ENCODE measurements at regions not wholly inside any gene's neighbourhood (a gene's known extent, or its start where the extent isn't known, plus 50 kb on each side); places are given as distances from the start of the nearest gene placed in this dataset.

GRCh38 chr2:37774976-37775907, 103.8 kb upstream of the CDC42EP3 start:
- Histone ChIP-seq H3K27me3 (replicated peaks; ENCODE audit: insufficient read depth, low read depth, low read length, poor library complexity) (no peaks in the 10 kb centered on the region), H3K4me1 (ENCODE audit: insufficient read depth, low read length, poor library complexity, severe bottlenecking) (peaks cover 11% of the 10 kb centered on the region), H3K27ac (ENCODE audit: low read depth, low read length, poor library complexity, severe bottlenecking) (no peak overlapping the region), H3K4me3 (ENCODE audit: low read depth, low read length, poor library complexity, severe bottlenecking) (no peak overlapping the region), H3K36me3 (ENCODE audit: insufficient read depth, low read length, poor library complexity, severe bottlenecking) (no peaks in the 10 kb centered on the region), H3K9me3 (ENCODE audit: low read depth, low read length, poor library complexity, severe bottlenecking) (no peaks in the 10 kb centered on the region)
- TF ChIP-seq EZH2 (IDR thresholded peaks at IDR 0.05; ENCODE audit: borderline replicate concordance, low read depth, low read length, poor library complexity, severe bottlenecking): no peak
- TF ChIP-seq CTCF (conservative IDR thresholded peaks at IDR 0.05; ENCODE audit: low read depth, low read length): no peak
- no TSS peak for BruUV-seq (replicated peaks)
- ChIA-PET CTCF (no interaction called here), POLR2A (ENCODE audit: low non-redundant PET) (no interaction called here)
- intact Hi-C loops (cut with micrococcal nuclease; ENCODE audit: unreplicated experiment): no loop called here
- no peak for DNase-seq (ENCODE audit: low spot score)

- intact Hi-C loops (cut with micrococcal nuclease; ENCODE audit: unreplicated experiment): no loop called here
- H3K36me3 ChIP-seq (ENCODE audit: insufficient read depth, low read length, poor library complexity, severe bottlenecking): no peaks in the 10 kb centered on the region
Observed at GRCh38 chr2:37775908-37776250, 104.4 kb upstream of the CDC42EP3 start.

GRCh38 chr2:37776487-37776886, 105.0 kb upstream of the CDC42EP3 start:
- TF ChIP-seq CTCF (conservative IDR thresholded peaks at IDR 0.05; ENCODE audit: low read depth, low read length): no peak
- TF ChIP-seq EZH2 (IDR thresholded peaks at IDR 0.05; ENCODE audit: borderline replicate concordance, low read depth, low read length, poor library complexity, severe bottlenecking): no peak
- Histone ChIP-seq H3K4me3 (ENCODE audit: low read depth, low read length, poor library complexity, severe bottlenecking) (no peak overlapping the region), H3K36me3 (ENCODE audit: insufficient read depth, low read length, poor library complexity, severe bottlenecking) (no peaks in the 10 kb centered on the region), H3K27me3 (replicated peaks; ENCODE audit: insufficient read depth, low read depth, low read length, poor library complexity) (no peaks in the 10 kb centered on the region), H3K4me1 (ENCODE audit: insufficient read depth, low read length, poor library complexity, severe bottlenecking) (peaks cover 11% of the 10 kb centered on the region), H3K27ac (ENCODE audit: low read depth, low read length, poor library complexity, severe bottlenecking) (no peak overlapping the region), H3K9me3 (ENCODE audit: low read depth, low read length, poor library complexity, severe bottlenecking) (no peaks in the 10 kb centered on the region)
- intact Hi-C loops (cut with micrococcal nuclease; ENCODE audit: unreplicated experiment): no loop called here
- ChIA-PET POLR2A (ENCODE audit: low non-redundant PET) (no interaction called here), CTCF (no interaction called here)
- no TSS peak for BruUV-seq (replicated peaks)
- no peak for DNase-seq (ENCODE audit: low spot score)

More at GRCh38 chr2:37775908-37776250, 104.4 kb upstream of the CDC42EP3 start:
- H3K27ac ChIP-seq (ENCODE audit: low read depth, low read length, poor library complexity, severe bottlenecking): no peak overlapping the region
- no TSS peak for BruUV-seq (replicated peaks)
- peaks cover 11% of the 10 kb centered on the region for H3K4me1 ChIP-seq (ENCODE audit: insufficient read depth, low read length, poor library complexity, severe bottlenecking)
- no peak overlapping the region for H3K4me3 ChIP-seq (ENCODE audit: low read depth, low read length, poor library complexity, severe bottlenecking)
- CTCF ChIA-PET: no interaction called here
- no peak for DNase-seq (ENCODE audit: low spot score)
- no peaks in the 10 kb centered on the region for H3K27me3 ChIP-seq (replicated peaks; ENCODE audit: insufficient read depth, low read depth, low read length, poor library complexity)
- no peak for TF ChIP-seq EZH2 (IDR thresholded peaks at IDR 0.05; ENCODE audit: borderline replicate concordance, low read depth, low read length, poor library complexity, severe bottlenecking)
- no peak for TF ChIP-seq CTCF (conservative IDR thresholded peaks at IDR 0.05; ENCODE audit: low read depth, low read length)
- no peaks in the 10 kb centered on the region for H3K9me3 ChIP-seq (ENCODE audit: low read depth, low read length, poor library complexity, severe bottlenecking)
- POLR2A ChIA-PET (ENCODE audit: low non-redundant PET): no interaction called here

Data from A673 (cell line).